Activated CD4-positive, alpha-beta T cell treated with anti-CD3 and anti-CD28 coated beads for 36 hours (primary cell): ENCODE measurements at regions not wholly inside any gene's neighbourhood (a gene's known extent, or its start where the extent isn't known, plus 50 kb on each side); places are given as distances from the start of the nearest gene placed in this dataset.
"Not testable (repeated sequence)": the region's sequence is repeated elsewhere in the genome, so short reads cannot be mapped to it uniquely, and the experiment has no call there.

Experiments used
- ATAC-seq: fragments of 200-7000 bp; cut with Tn5 transposase; one replicate; pipeline ENCODE4 v1.10.0; 2021; ENCODE audit warnings: mild to moderate bottlenecking, moderate library complexity
- CTCF ChIA-PET: fragments of 350-600 bp; sonication (Branson Sonifier 250); formaldehyde crosslinking; loops from one replicate; lab custom pipeline; 2021; ENCODE audit warnings: antibody characterized with exemption; lab: Charles Lee
- POLR2A ChIA-PET: fragments of 350-600 bp; sonication (Branson Sonifier 250); formaldehyde crosslinking; loops from one replicate; lab custom pipeline; 2021; ENCODE audit warnings: antibody characterized with exemption, inconsistent platforms; lab: Charles Lee
- DNase-seq: peaks from one replicate; pipeline ENCODE4 v3.0.0-alpha.2; 2020
- H3K27ac Mint-ChIP-seq: one replicate; pipeline ENCODE4 v1.8.0; 2021; ENCODE audit warnings: mixed read lengths
- H3K27me3 Mint-ChIP-seq: one replicate; pipeline ENCODE4 v1.8.0; 2021; ENCODE audit warnings: mixed read lengths
- H3K36me3 Mint-ChIP-seq: one replicate; pipeline ENCODE4 v1.8.0; 2021; ENCODE audit warnings: low read depth, mixed read lengths
- H3K4me1 Mint-ChIP-seq: one replicate; pipeline ENCODE4 v1.8.0; 2021; ENCODE audit warnings: mixed read lengths
- H3K4me3 Mint-ChIP-seq: one replicate; pipeline ENCODE4 v1.8.0; 2021; ENCODE audit warnings: mild to moderate bottlenecking, moderate library complexity, mixed read lengths
- H3K9me3 Mint-ChIP-seq: one replicate; pipeline ENCODE4 v1.8.0; 2021; ENCODE audit warnings: low read depth, mixed read lengths
- intact Hi-C, 2 experiments: fragments of 100-400 bp; cut with DNase I in 1 of 2; cut with micrococcal nuclease in 1 of 2; formaldehyde crosslinking; loops; one replicate each; pipeline versions ENCODE4 v1.14.2 to v1.15.1; 2022 to 2024; cut with DNase I, micrococcal nuclease

DNA sequence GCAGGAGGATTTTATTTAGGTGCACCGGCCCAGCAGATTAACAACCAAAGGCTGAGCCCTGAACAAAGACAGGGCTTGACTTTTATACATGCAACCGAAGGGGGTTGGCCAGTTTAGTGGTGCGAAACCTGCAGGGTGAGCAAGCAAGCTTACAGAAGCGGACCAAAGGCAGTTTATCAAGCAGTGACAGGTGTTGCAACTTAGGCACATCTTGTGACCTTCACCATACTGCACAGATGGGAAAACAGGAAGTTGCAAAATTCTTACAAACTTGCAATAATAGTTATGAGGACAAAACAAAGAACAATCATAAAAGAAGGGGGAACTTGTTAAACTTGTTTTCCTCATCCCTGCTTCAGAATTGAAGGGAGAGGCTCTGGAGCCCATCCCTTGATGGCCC lies 1265.1 kb downstream of the CDH8 start:
- ATAC-seq (no peak), DNase-seq (no peak)
- H3K27ac Mint-ChIP-seq: no peak overlapping the region
- peaks cover 24% of the 10 kb centered on the region for H3K9me3 Mint-ChIP-seq
- no peaks in the 10 kb centered on the region for H3K36me3 Mint-ChIP-seq
- ChIA-PET POLR2A (no interaction called here), CTCF (no interaction called here)
- no peaks in the 10 kb centered on the region for H3K27me3 Mint-ChIP-seq
- intact Hi-C loops: no loop called here
- H3K4me3 Mint-ChIP-seq: no peak overlapping the region
- no peaks in the 10 kb centered on the region for H3K4me1 Mint-ChIP-seq

DNA sequence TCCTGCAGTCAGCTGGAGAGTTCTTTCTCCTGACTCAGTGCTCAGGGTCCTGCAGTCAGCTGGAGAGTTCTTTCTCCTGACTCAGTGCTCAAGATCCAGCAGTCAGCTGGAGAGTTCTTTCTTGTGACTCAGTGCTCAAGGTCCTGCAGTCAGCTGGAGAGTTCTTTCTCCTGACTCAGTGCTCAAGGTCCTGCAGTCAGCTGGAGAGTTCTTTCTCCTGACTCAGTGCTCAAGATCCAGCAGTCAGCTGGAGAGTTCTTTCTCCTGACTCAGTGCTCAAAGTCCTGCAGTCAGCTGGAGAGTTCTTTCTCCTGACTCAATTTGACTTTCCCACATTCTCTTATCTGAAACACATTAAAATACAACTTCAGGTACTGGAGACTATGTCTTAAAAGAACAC lies 1265.9 kb downstream of the CDH8 start:
- POLR2A ChIA-PET, H3K27me3 Mint-ChIP-seq, ATAC-seq, H3K4me3 Mint-ChIP-seq, H3K4me1 Mint-ChIP-seq, intact Hi-C loops, CTCF ChIA-PET, H3K27ac Mint-ChIP-seq, H3K36me3 Mint-ChIP-seq, DNase-seq: not testable (repeated sequence)
- peaks cover 24% of the 10 kb centered on the region for H3K9me3 Mint-ChIP-seq

DNA sequence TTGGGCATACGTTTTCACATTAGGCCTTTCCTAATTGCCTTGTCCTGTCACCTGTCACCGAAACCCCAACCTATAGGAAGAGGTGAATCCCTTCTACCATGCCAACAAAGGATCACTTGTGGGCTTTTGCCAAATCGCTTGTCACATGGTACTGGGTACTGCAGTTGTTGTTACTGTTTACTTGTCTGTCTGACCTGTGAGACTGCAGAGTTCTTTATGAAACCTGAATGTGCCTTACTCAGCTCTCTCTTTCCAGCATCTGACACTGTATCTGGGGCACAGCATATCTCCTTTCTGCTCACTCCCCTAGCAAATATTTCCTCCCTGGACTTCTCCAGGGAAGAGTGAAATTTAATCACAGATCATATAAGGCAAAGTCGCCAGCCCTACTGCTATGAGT lies 1272.4 kb downstream of the CDH8 start:
- Mint-ChIP-seq H3K4me3 (no peak overlapping the region), H3K27me3 (no peaks in the 10 kb centered on the region), H3K9me3 (peaks cover 18% of the 10 kb centered on the region), H3K36me3 (no peaks in the 10 kb centered on the region), H3K4me1 (no peaks in the 10 kb centered on the region), H3K27ac (no peak overlapping the region)
- ChIA-PET POLR2A (interaction anchor here (0.6 kb wide), 1 partner anchor 119 kb away, joined by 4 read pairs; no protein-coding TSS in a partner anchor), CTCF (no interaction called here)
- no peak for ATAC-seq
- DNase-seq: no peak
- intact Hi-C loops: no loop called here

DNA sequence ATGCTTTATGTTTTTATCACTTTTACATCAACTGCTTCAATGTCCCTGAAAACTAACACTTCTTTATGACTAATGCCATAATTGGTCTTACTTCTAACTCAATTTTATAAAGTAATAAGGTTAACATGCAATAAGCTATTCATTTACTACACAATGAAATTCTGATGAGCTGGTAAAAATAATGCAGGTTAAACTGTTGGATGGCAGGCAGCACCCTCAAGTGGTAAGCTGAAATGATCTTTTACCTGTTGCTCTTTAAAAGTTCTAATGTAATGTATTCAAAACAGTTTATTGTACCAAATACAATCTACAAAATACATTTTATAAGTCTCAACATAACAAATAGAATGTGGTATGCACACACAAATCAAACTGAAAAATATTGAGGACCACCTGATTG lies 1280.3 kb downstream of the CDH8 start:
- Mint-ChIP-seq H3K36me3 (no peaks in the 10 kb centered on the region), H3K27ac (no peak overlapping the region), H3K9me3 (peaks cover 5% of the 10 kb centered on the region), H3K27me3 (no peaks in the 10 kb centered on the region), H3K4me3 (no peak overlapping the region), H3K4me1 (no peaks in the 10 kb centered on the region)
- intact Hi-C loops: no loop called here
- ChIA-PET POLR2A (no interaction called here), CTCF (no interaction called here)
- no peak for ATAC-seq
- DNase-seq: no peak

DNA sequence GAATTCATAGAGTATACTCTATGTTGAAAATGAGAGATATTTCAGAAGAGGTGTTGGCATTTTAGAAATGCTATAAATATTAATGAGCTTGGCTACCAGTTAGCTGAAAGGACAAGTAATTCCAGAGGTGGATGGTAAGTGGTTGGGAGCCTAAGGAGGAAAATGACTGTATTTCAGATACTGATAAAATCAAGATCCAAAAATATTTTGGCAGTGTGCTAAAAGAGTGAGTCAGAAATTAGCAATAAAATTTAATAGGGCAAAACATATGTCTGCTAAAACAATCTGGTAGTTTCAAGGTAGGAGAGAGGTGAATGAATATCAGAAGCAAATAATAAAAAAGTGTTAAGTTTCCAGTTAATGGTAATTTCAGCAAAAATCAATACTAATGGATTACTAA lies 1287.9 kb downstream of the CDH8 start:
- ChIA-PET CTCF (no interaction called here), POLR2A (no interaction called here)
- Mint-ChIP-seq H3K4me1 (no peaks in the 10 kb centered on the region), H3K4me3 (no peak overlapping the region), H3K36me3 (no peaks in the 10 kb centered on the region), H3K9me3 (peaks cover 17% of the 10 kb centered on the region), H3K27me3 (no peaks in the 10 kb centered on the region), H3K27ac (no peak overlapping the region)
- DNase-seq (no peak), ATAC-seq (no peak)
- intact Hi-C loops: no loop called here

DNA sequence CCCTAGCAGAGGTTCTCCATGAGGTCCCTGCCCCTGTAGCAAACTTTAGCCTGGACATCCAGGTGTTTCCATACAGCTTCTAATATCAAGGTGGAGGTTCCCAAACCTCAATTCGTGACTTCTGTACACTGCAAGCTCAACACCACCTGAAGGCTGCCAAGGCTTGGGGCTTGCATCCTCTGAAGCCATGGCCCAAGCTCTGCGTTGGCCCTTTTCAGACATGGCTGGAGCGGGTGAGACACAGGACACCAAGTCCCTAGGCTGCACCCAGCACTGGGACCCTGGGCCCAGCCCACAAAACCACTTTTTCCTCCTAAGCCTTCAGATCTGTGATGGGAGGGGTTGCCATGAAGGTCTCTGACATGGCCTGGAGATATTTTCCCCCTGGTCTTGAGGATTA lies 1292.0 kb downstream of the CDH8 start:
- CTCF ChIA-PET: no interaction called here
- intact Hi-C loops: no loop called here
- Mint-ChIP-seq H3K9me3 (peaks cover 27% of the 10 kb centered on the region), H3K36me3 (no peaks in the 10 kb centered on the region), H3K4me3 (no peak overlapping the region), H3K4me1 (no peaks in the 10 kb centered on the region), H3K27ac (no peak overlapping the region), H3K27me3 (no peaks in the 10 kb centered on the region)
- no peak for ATAC-seq
- POLR2A ChIA-PET: no interaction called here
- DNase-seq: no peak

DNA sequence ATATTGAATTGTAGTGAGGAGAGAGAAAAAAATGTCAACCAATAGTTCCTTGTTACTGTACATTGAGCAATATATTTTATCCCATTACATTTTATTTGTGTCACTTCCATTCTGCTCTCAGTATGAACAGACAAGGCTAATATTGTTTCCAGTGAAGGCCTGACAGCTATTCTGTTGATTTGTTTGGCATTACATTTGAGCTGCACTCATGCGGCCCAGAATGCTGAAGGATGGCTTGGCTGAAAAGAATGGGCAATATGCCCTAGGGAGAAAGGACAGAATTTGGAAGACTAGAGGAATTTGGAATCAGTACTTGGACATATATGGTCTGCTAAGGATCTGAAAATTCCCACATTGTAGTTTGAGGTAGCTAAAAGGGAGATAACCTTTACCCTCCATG lies 1294.4 kb downstream of the CDH8 start:
- Mint-ChIP-seq H3K36me3 (no peaks in the 10 kb centered on the region), H3K4me3 (no peak overlapping the region), H3K27me3 (no peaks in the 10 kb centered on the region), H3K27ac (no peak overlapping the region), H3K4me1 (no peaks in the 10 kb centered on the region), H3K9me3 (peaks cover 28% of the 10 kb centered on the region)
- ChIA-PET POLR2A (interaction anchor here (0.6 kb wide), 1 partner anchor 1760 kb away, joined by 3 read pairs; no protein-coding TSS in a partner anchor), CTCF (no interaction called here)
- no peak for DNase-seq
- no peak for ATAC-seq
- intact Hi-C loops: no loop called here

DNA sequence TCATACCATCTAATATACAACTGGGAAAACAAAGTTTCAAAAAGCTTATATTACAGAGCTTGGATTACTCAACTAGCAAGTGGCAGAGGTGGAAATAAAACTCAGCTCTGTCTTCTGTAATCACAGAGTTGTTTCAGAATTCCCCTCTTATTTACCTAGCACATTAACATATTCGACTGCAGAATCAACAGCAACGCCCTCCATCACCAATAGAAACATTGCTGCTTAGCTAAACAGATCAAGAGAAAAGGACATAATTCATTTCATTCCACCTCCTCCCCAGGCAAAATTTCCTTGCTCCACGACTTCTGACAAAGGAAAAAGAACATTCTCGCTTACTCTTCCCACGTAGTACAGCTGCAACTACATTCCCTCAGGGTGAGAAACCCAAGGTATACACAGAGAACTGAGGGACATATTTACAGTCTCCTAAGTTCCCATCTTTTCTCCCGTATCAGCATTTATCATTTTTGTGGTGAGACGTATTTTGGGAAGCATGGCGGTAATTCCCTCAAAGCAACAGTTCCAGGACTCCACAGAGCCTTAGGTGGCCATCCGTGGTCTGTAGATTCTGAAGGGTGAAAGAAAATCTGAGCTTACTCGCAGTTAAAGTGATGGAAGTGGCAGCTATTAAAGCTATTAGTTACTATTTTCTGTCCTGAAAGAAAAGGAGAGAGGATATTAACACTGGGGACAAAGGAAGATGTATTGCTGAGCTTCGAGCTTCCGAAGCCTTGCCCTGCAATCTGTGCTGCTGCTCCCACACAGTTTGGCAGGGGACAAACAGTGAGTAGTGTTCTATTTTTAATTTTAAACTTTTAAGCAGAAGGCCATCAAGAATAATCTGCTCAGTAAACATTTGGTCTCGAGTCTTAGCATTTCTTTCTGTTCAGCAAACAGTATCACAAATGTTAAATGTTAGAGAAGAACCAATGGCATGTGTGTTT lies 1296.2 kb downstream of the CDH8 start:
- intact Hi-C loops: no loop called here
- Mint-ChIP-seq H3K36me3 (no peaks in the 10 kb centered on the region), H3K9me3 (peaks cover 29% of the 10 kb centered on the region), H3K27me3 (no peaks in the 10 kb centered on the region), H3K4me3 (no peak overlapping the region), H3K27ac (no peak overlapping the region), H3K4me1 (no peaks in the 10 kb centered on the region)
- POLR2A ChIA-PET: no interaction called here
- ATAC-seq (no peak), DNase-seq (no peak)
- CTCF ChIA-PET: no interaction called here

DNA sequence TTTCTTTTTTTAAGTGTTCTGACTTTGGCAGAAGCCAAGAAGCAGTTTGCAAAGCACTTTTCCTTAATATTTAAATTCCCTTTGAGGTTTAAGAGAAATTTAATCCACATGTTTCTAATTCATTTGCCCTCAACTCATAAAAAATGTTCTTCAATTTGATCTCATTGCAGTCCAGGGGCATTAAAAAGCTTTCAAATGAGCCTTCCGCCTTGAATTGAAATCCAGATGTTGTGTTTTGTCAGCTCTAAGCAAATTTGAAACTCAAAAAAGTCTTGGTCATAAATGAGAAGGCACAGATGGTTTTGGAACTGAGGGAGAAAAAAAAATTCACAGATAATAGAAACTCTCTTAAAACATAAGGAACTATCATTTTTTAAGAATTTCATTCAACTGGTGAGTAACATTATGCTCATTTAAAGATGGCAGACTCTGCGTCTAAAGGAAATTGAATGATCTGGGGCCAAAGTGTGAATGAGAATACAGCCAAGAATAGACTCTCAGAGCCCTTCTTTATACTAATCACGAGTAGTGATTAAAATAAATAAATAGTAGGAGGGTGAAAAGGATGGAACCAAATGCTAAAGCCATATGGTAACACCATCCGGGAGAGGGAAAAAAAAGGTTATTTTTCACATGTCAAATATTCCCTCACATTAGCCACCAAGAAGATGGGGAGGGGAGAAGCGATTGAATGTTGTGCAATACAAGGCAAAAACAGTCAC lies 1304.7 kb downstream of the CDH8 start:
- no peaks in the 10 kb centered on the region for H3K4me1 Mint-ChIP-seq
- intact Hi-C loops: no loop called here
- no peaks in the 10 kb centered on the region for H3K27me3 Mint-ChIP-seq
- no peaks in the 10 kb centered on the region for H3K36me3 Mint-ChIP-seq
- ATAC-seq (no peak), DNase-seq (no peak)
- H3K9me3 Mint-ChIP-seq: peaks cover 13% of the 10 kb centered on the region
- CTCF ChIA-PET: no interaction called here
- POLR2A ChIA-PET: no interaction called here
- H3K4me3 Mint-ChIP-seq: no peak overlapping the region
- H3K27ac Mint-ChIP-seq: no peak overlapping the region

DNA sequence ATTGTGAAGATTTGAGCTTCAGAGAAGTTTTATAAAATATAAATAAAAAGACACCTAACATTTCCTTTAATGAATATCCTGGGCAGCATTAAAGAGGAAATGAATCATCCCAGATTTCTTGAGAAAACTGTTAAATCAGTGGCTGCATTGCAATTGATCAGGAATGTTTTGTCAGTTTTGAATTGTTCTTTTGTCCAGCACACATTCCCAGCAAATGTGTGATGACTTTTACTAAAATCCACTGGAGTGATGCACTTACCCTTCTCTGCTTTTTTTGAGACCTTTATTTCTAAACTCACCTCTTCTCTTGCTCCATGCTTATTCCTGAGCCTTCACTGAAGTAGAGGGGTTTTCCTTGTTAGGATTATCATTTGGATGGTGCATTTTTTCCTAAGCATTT lies 1307.2 kb downstream of the CDH8 start:
- Mint-ChIP-seq H3K4me3 (no peak overlapping the region), H3K9me3 (peaks cover 10% of the 10 kb centered on the region), H3K36me3 (no peaks in the 10 kb centered on the region), H3K4me1 (no peaks in the 10 kb centered on the region), H3K27me3 (no peaks in the 10 kb centered on the region), H3K27ac (no peak overlapping the region)
- DNase-seq (no peak), ATAC-seq (no peak)
- intact Hi-C loops: no loop called here
- CTCF ChIA-PET: no interaction called here
- POLR2A ChIA-PET: no interaction called here

DNA sequence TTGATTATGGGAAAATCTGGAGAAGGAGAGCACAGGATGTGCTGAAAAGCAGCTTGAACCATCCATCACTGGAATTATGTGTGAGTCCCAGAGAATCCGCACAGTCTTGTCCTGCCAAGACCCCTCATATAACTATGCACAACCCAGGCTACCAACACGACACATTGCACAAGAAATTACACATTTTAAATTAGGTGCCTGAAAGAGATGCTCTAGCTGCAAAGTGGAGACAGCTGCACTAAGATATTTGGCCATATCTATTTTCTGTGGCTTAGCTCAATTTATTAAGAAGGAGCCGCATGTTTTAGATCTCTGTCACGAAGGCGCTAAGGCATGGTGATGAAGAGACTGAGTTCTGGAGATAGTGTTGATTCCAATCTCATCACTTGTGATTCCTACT lies 1308.4 kb downstream of the CDH8 start:
- ATAC-seq: no peak
- Mint-ChIP-seq H3K36me3 (no peaks in the 10 kb centered on the region), H3K4me1 (no peaks in the 10 kb centered on the region), H3K27me3 (no peaks in the 10 kb centered on the region), H3K27ac (no peak overlapping the region), H3K4me3 (no peak overlapping the region), H3K9me3 (peaks cover 10% of the 10 kb centered on the region)
- intact Hi-C loops: no loop called here
- no peak for DNase-seq
- ChIA-PET CTCF (interaction anchor here (0.8 kb wide), 1 partner anchor 21 kb away, joined by 3 read pairs; no protein-coding TSS in a partner anchor), POLR2A (no interaction called here)

DNA sequence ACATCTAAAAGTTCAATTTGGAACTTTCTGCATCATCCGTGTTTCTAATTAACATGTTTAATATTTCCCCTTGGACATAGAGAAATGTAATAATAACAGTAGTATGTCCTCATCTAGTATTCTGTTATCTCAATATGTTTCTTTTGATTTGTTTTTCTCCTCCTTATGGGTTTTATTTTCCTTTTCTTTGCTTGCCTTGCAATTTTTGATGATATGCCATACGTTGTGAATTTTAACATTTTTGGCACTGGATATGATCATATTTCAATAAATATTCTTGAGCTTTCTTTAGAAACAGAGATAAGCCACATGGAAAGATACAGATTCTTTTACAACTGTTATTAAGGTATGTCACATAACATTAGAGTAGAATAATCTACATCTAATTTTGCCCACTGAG lies 1316.2 kb downstream of the CDH8 start:
- Mint-ChIP-seq H3K4me1 (no peaks in the 10 kb centered on the region), H3K4me3 (no peak overlapping the region), H3K27ac (no peak overlapping the region), H3K27me3 (no peaks in the 10 kb centered on the region), H3K9me3 (peaks cover 18% of the 10 kb centered on the region), H3K36me3 (no peaks in the 10 kb centered on the region)
- no peak for DNase-seq
- CTCF ChIA-PET: no interaction called here
- ATAC-seq: no peak
- intact Hi-C loops: no loop called here
- POLR2A ChIA-PET: no interaction called here
